AG09319 (cell line): ENCODE measurements at regions not wholly inside any gene's neighbourhood (a gene's known extent, or its start where the extent isn't known, plus 50 kb on each side); places are given as distances from the start of the nearest gene placed in this dataset.

ENCODE experiments used
- DNase-seq: peaks from one replicate; pipeline ENCODE4 v3.0.0-alpha.2; 2010; ENCODE audit warnings: low read depth; ENCODE audit errors: extremely low read depth
- CTCF ChIP-seq: IDR thresholded peaks from 2 replicates; pipeline ENCODE4 v1.5.1; 2011; ENCODE audit warnings: low read depth, mild to moderate bottlenecking, inconsistent platforms, low read length, moderate library complexity

- TF ChIP-seq CTCF = no peak
- no peak for DNase-seq
These were observed 165.2 kb downstream of the UBE2E3 start for GRCh38 chr2:181145645-181146044.

GRCh38 chr2:181146171-181146570 lies 165.8 kb downstream of the UBE2E3 start:
- no peak for TF ChIP-seq CTCF
- no peak for DNase-seq

GRCh38 chr2:181149056-181149455 lies 168.7 kb downstream of the UBE2E3 start:
- DNase-seq = no peak
- TF ChIP-seq CTCF = no peak

GRCh38 chr2:181152226-181152625 lies 171.8 kb downstream of the UBE2E3 start:
- TF ChIP-seq CTCF = no peak
- no peak for DNase-seq

GRCh38 chr2:181152701-181153100 lies 172.3 kb downstream of the UBE2E3 start:
- no peak for TF ChIP-seq CTCF
- peak; percentile 27 for DNase-seq

- DNase-seq = no peak
These were observed 173.5 kb downstream of the UBE2E3 start for GRCh38 chr2:181153886-181154285.

GRCh38 chr2:181157326-181157725 lies 176.9 kb downstream of the UBE2E3 start:
- peak; percentile 74 for DNase-seq
- TF ChIP-seq CTCF = no peak

More at GRCh38 chr2:181153886-181154285, 173.5 kb downstream of the UBE2E3 start:
- no peak for TF ChIP-seq CTCF
